ENCODE measurements at regions not wholly inside any gene's neighbourhood (a gene's known extent, or its start where the extent isn't known, plus 50 kb on each side); places are given as distances from the start of the nearest gene placed in this dataset.

DNA sequence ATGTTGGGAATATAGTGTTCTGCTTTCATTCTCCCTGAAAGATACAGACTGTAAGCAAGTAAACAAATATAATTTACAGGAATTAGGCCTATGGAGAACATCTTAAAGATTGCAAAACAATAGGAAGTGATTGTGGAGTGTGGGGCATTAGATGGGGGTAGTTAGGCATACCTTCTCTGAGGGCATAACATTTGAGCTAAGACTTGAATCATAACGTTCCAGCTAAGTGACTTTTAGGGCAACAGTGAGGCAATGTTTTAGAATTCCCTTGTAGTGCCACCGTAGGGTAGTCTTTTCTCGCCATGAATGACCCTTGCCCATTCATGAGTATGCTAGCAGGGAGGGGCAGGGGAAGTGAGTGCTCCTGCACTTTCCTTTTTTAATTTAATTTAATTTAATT lies 173.3 kb downstream of the SPATA31D1 start:
- H3K79me2 ChIP-seq (ENCODE audit: insufficient read depth, low read length), result no peaks in the 10 kb centered on the region
- no peak for TF ChIP-seq EZH2 (IDR thresholded peaks at IDR 0.05; ENCODE audit: borderline replicate concordance, low read depth, low read length, severe bottlenecking)
- no peak for TF ChIP-seq CTCF (IDR thresholded peaks at IDR 0.05; ENCODE audit: borderline replicate concordance, extremely low read depth, low read length, poor library complexity, severe bottlenecking)
- H3K9me3 ChIP-seq (ENCODE audit: insufficient read depth, low read length, severe bottlenecking), result no peaks in the 10 kb centered on the region
- no peak overlapping the region for H3K4me3 ChIP-seq (ENCODE audit: low read depth in 1 of 2, low read length in 2 of 2)
- H3K27ac ChIP-seq (ENCODE audit: low read length), result no peak overlapping the region
- no peaks in the 10 kb centered on the region for H3K36me3 ChIP-seq (ENCODE audit: insufficient read depth, low read length)
- H3K4me1 ChIP-seq (ENCODE audit: insufficient read depth, low read length), result no peaks in the 10 kb centered on the region
- H4K20me1 ChIP-seq (ENCODE audit: insufficient read depth, low read length), result no peaks in the 10 kb centered on the region
- no peak for DNase-seq
- H3K9ac ChIP-seq (ENCODE audit: low read depth, low read length), result no peak overlapping the region
- no peak overlapping the region for H3K4me2 ChIP-seq (ENCODE audit: insufficient read depth, low read length)
- no peak overlapping the region for H2AFZ ChIP-seq (ENCODE audit: low read depth, low read length)
- ATAC-seq (ENCODE audit: insufficient read depth, low read depth), result no peak
- H3K27me3 ChIP-seq (ENCODE audit: insufficient read depth, low read length, poor library complexity), result no peaks in the 10 kb centered on the region

GRCh38 chr9:82164159-82164558 lies 175.6 kb downstream of the SPATA31D1 start:
- Histone ChIP-seq H2AFZ (ENCODE audit: low read depth, low read length) (no peak overlapping the region), H3K4me1 (ENCODE audit: insufficient read depth, low read length) (no peaks in the 10 kb centered on the region), H3K79me2 (ENCODE audit: insufficient read depth, low read length) (no peaks in the 10 kb centered on the region), H3K4me3 (ENCODE audit: low read depth in 1 of 2, low read length in 2 of 2) (no peak overlapping the region), H3K27me3 (ENCODE audit: insufficient read depth, low read length, poor library complexity) (no peaks in the 10 kb centered on the region), H3K27ac (ENCODE audit: low read length) (no peak overlapping the region), H3K9ac (ENCODE audit: low read depth, low read length) (no peak overlapping the region), H3K9me3 (ENCODE audit: insufficient read depth, low read length, severe bottlenecking) (no peaks in the 10 kb centered on the region), H4K20me1 (ENCODE audit: insufficient read depth, low read length) (no peaks in the 10 kb centered on the region), H3K4me2 (ENCODE audit: insufficient read depth, low read length) (no peak overlapping the region), H3K36me3 (ENCODE audit: insufficient read depth, low read length) (no peaks in the 10 kb centered on the region)
- DNase-seq (no peak), ATAC-seq (ENCODE audit: insufficient read depth, low read depth) (no peak)
- TF ChIP-seq CTCF (IDR thresholded peaks at IDR 0.05; ENCODE audit: borderline replicate concordance, extremely low read depth, low read length, poor library complexity, severe bottlenecking) (no peak), EZH2 (IDR thresholded peaks at IDR 0.05; ENCODE audit: borderline replicate concordance, low read depth, low read length, severe bottlenecking) (no peak)

DNA sequence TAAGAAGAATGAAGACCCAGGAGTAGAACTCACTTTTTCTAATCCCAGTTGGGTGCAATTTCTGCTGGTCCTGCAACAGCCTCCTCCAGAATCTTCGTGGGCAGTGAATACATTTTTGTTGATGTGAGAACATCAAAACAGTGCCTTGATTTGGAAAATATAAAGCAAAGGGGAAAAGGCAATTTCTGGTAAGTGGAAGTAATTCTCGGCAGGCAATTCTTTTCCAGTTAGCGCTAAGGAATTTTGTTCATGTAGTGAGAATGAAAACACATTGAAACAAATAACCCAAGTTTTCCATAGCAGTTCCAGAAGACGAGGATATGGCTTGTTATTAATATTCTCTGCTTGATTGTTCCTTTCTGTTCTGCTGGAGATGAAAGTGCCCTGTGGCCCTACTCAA lies 178.7 kb downstream of the SPATA31D1 start:
- ATAC-seq (ENCODE audit: insufficient read depth, low read depth) (no peak), DNase-seq (no peak)
- Histone ChIP-seq H3K27ac (ENCODE audit: low read length) (no peak overlapping the region), H2AFZ (ENCODE audit: low read depth, low read length) (no peak overlapping the region), H3K4me1 (ENCODE audit: insufficient read depth, low read length) (no peaks in the 10 kb centered on the region), H4K20me1 (ENCODE audit: insufficient read depth, low read length) (no peaks in the 10 kb centered on the region), H3K27me3 (ENCODE audit: insufficient read depth, low read length, poor library complexity) (no peaks in the 10 kb centered on the region), H3K4me3 (ENCODE audit: low read depth in 1 of 2, low read length in 2 of 2) (no peak overlapping the region), H3K36me3 (ENCODE audit: insufficient read depth, low read length) (no peaks in the 10 kb centered on the region), H3K79me2 (ENCODE audit: insufficient read depth, low read length) (no peaks in the 10 kb centered on the region), H3K9me3 (ENCODE audit: insufficient read depth, low read length, severe bottlenecking) (no peaks in the 10 kb centered on the region), H3K9ac (ENCODE audit: low read depth, low read length) (no peak overlapping the region), H3K4me2 (ENCODE audit: insufficient read depth, low read length) (no peak overlapping the region)
- TF ChIP-seq CTCF (IDR thresholded peaks at IDR 0.05; ENCODE audit: borderline replicate concordance, extremely low read depth, low read length, poor library complexity, severe bottlenecking), result no peak
- no peak for TF ChIP-seq EZH2 (IDR thresholded peaks at IDR 0.05; ENCODE audit: borderline replicate concordance, low read depth, low read length, severe bottlenecking)

GRCh38 chr9:82168585-82168984 lies 180.0 kb downstream of the SPATA31D1 start:
- Histone ChIP-seq H3K9ac (ENCODE audit: low read depth, low read length) (no peak overlapping the region), H3K79me2 (ENCODE audit: insufficient read depth, low read length) (no peaks in the 10 kb centered on the region), H3K9me3 (ENCODE audit: insufficient read depth, low read length, severe bottlenecking) (no peaks in the 10 kb centered on the region), H3K4me1 (ENCODE audit: insufficient read depth, low read length) (no peaks in the 10 kb centered on the region), H3K27me3 (ENCODE audit: insufficient read depth, low read length, poor library complexity) (no peaks in the 10 kb centered on the region), H3K4me2 (ENCODE audit: insufficient read depth, low read length) (no peak overlapping the region), H4K20me1 (ENCODE audit: insufficient read depth, low read length) (no peaks in the 10 kb centered on the region), H3K27ac (ENCODE audit: low read length) (no peak overlapping the region), H2AFZ (ENCODE audit: low read depth, low read length) (no peak overlapping the region), H3K36me3 (ENCODE audit: insufficient read depth, low read length) (no peaks in the 10 kb centered on the region), H3K4me3 (ENCODE audit: low read depth in 1 of 2, low read length in 2 of 2) (no peak overlapping the region)
- ATAC-seq (ENCODE audit: insufficient read depth, low read depth) (no peak), DNase-seq (no peak)
- TF ChIP-seq CTCF (IDR thresholded peaks at IDR 0.05; ENCODE audit: borderline replicate concordance, extremely low read depth, low read length, poor library complexity, severe bottlenecking) (no peak), EZH2 (IDR thresholded peaks at IDR 0.05; ENCODE audit: borderline replicate concordance, low read depth, low read length, severe bottlenecking) (no peak)
